GM12878 (cell line): ENCODE measurements at regions not wholly inside any gene's neighbourhood (a gene's known extent, or its start where the extent isn't known, plus 50 kb on each side); places are given as distances from the start of the nearest gene placed in this dataset.

Experiments
- ATAC-seq: fragments of 200-7000 bp; cut with Tn5 transposase; 3 replicates; pipeline ENCODE4 v1.9.1; 2020; ENCODE audit warnings: mild to moderate bottlenecking, moderate library complexity
- BruUV-seq: library from RNA; stranded (reverse); fragments of 400-500 nt; replicated peaks from 2 replicates; lab custom pipeline; 2021; lab: Mats Ljungman, UMichigan
- CTCF ChIA-PET: fragments of 300-600 bp; sonication (Branson Sonifier 250); formaldehyde crosslinking; extraction: SDS; loops from one replicate; lab custom pipeline; 2021; ENCODE audit warnings: inconsistent platforms; lab: Yijun Ruan, JAX
- POLR2A ChIA-PET: fragments of 350-600 bp; formaldehyde crosslinking; extraction: SDS; loops from one replicate; lab custom pipeline; 2021; ENCODE audit warnings: inconsistent platforms; lab: Charles Lee
- RAD21 ChIA-PET: fragments of 300-600 bp; sonication (Branson Sonifier 250); formaldehyde crosslinking; loops from one replicate; lab custom pipeline; 2023; ENCODE audit warnings: antibody characterized with exemption; ENCODE audit not compliant: unreplicated experiment; lab: Charles Lee
- SMC1A ChIA-PET: fragments of 300-600 bp; sonication (Branson Sonifier 250); formaldehyde crosslinking; loops from one replicate; lab custom pipeline; 2023; ENCODE audit not compliant: unreplicated experiment, uncharacterized antibody; lab: Charles Lee
- DNase-seq: peaks from one replicate; pipeline ENCODE4 v3.0.0-alpha.2; 2011; ENCODE audit warnings: low read depth, low spot score
- FAIRE-seq: peaks from 3 replicates; lab custom pipeline; 2011; peaks lifted over from hg19 to GRCh38; lab: Jason Lieb, UNC
- H2AFZ ChIP-seq: 2 replicates; pipeline ENCODE4 v1.6.0; 2011; ENCODE audit warnings: low read depth, low read length, control low read depth; ENCODE audit not compliant: control insufficient read depth
- H3K27ac ChIP-seq: 2 replicates; pipeline ENCODE4 v1.5.1; 2011; ENCODE audit warnings: control low read depth; ENCODE audit not compliant: control insufficient read depth, insufficient read depth
- H3K27me3 ChIP-seq, 2 experiments: replicated peaks in 1 of 2; 2 replicates each; pipeline versions ENCODE4 v1.6.0 to v1.6.1; 2011; ENCODE audit warnings: low read length in 1 of 2; ENCODE audit not compliant: control insufficient read depth in 2 of 2, insufficient read depth in 2 of 2
- H3K36me3 ChIP-seq, 2 experiments: 2 replicates each; pipeline ENCODE4 v1.5.1; 2011; ENCODE audit warnings: low read length in 1 of 2; ENCODE audit not compliant: control insufficient read depth in 2 of 2, insufficient read depth in 2 of 2
- H3K4me1 ChIP-seq: 2 replicates; pipeline ENCODE4 v1.6.1; 2011; ENCODE audit warnings: mild to moderate bottlenecking, low read length, moderate library complexity, mixed read lengths; ENCODE audit not compliant: control insufficient read depth, insufficient read depth
- H3K4me2 ChIP-seq: 2 replicates; pipeline ENCODE4 v1.6.0; 2011; ENCODE audit warnings: control low read depth; ENCODE audit not compliant: control insufficient read depth, insufficient read depth
- H3K4me3 ChIP-seq: fragments of 200-600 bp; sonication (generic); 2 replicates; pipeline ENCODE4 v1.5.1; 2016
- H3K79me2 ChIP-seq: 2 replicates; pipeline ENCODE4 v1.6.0; 2011; ENCODE audit warnings: low read length; ENCODE audit not compliant: control insufficient read depth, insufficient read depth
- H3K9ac ChIP-seq: 2 replicates; pipeline ENCODE4 v1.8.0; 2011; ENCODE audit warnings: low read length, control low read depth, mixed read lengths; ENCODE audit not compliant: control insufficient read depth, insufficient read depth
- H3K9me3 ChIP-seq: replicated peaks from 3 replicates; pipeline ENCODE4 v1.5.1; 2011; ENCODE audit warnings: mild to moderate bottlenecking, low read length; ENCODE audit not compliant: control insufficient read depth, insufficient read depth
- H4K20me1 ChIP-seq: 2 replicates; pipeline ENCODE4 v1.6.0; 2011; ENCODE audit not compliant: control insufficient read depth, insufficient read depth
- CTCF ChIP-seq, 3 experiments: IDR thresholded peaks in 2 of 3; conservative IDR thresholded peaks in 1 of 3; 2 replicates each; pipeline ENCODE4 v1.5.1; 2011; ENCODE audit warnings: low read depth in 3 of 3, low read length in 3 of 3, mild to moderate bottlenecking in 3 of 3, control low read depth in 2 of 3, moderate library complexity in 2 of 3, inconsistent platforms in 1 of 3, mixed read lengths in 1 of 3; ENCODE audit not compliant: control insufficient read depth in 2 of 3, insufficient read depth in 1 of 3; ENCODE audit errors: extremely low read depth in 1 of 3
- E2F4 ChIP-seq: IDR thresholded peaks from 2 replicates; pipeline ENCODE4 v1.6.1; 2012; ENCODE audit warnings: low read depth, low read length, improper control_type of control experiment
- MLLT1 ChIP-seq: fragments of 450-650 bp; IDR thresholded peaks from 2 replicates; pipeline ENCODE4 v1.6.1; 2016; ENCODE audit warnings: mild to moderate bottlenecking
- NBN ChIP-seq: fragments of 450-650 bp; IDR thresholded peaks from 2 replicates; pipeline ENCODE4 v1.6.1; 2016
- PAX5 ChIP-seq: IDR thresholded peaks from 2 replicates; pipeline ENCODE4 v1.6.1; 2011; ENCODE audit warnings: low read depth, low read length, borderline replicate concordance
- PAX8 ChIP-seq: fragments of 450-650 bp; IDR thresholded peaks from 2 replicates; pipeline ENCODE4 v1.6.1; 2017; ENCODE audit warnings: mild to moderate bottlenecking, moderate library complexity
- PBX3 ChIP-seq: IDR thresholded peaks from 2 replicates; pipeline ENCODE4 v1.6.1; 2011; ENCODE audit warnings: mild to moderate bottlenecking, low read depth, low read length, moderate library complexity; ENCODE audit not compliant: insufficient replicate concordance
- SIN3A ChIP-seq: IDR thresholded peaks from 2 replicates; pipeline ENCODE4 v1.6.1; 2012; ENCODE audit warnings: low read depth, low read length, improper control_type of control experiment
- SREBF1 ChIP-seq: IDR thresholded peaks from 2 replicates; pipeline ENCODE4 v1.6.1; 2012; ENCODE audit warnings: mild to moderate bottlenecking, low read length
- SRF ChIP-seq, 2 experiments: IDR thresholded peaks; 2 replicates each; pipeline ENCODE4 v1.6.1; 2011; ENCODE audit warnings: low read depth in 2 of 2, low read length in 2 of 2, mild to moderate bottlenecking in 1 of 2, moderate library complexity in 1 of 2
- WGBS: methylation state at CpG from one replicate; pipeline ENCODE4 v1.1.6; 2016; ENCODE audit warnings: low lambda C conversion rate; ENCODE audit not compliant: insufficient replicate concordance, insufficient coverage; ENCODE audit errors: missing lambda C conversion rate; 5-methylcytosine and 5-hydroxymethylcytosine counted together
- in situ Hi-C: fragments of 300-500 bp; cut with MboI; formaldehyde crosslinking; loops from 9 replicates; pipeline ENCODE4 v1.14.3; 2018; ENCODE audit warnings: mixed read lengths
- intact Hi-C: fragments of 100-400 bp; cut with micrococcal nuclease; formaldehyde crosslinking; loops from one replicate; pipeline ENCODE4 v1.14.2; 2022; ENCODE audit not compliant: unreplicated experiment
- TF ChIP-seq, protein P1 (sequence below): fragments of 150-350 bp; IDR thresholded peaks from 2 replicates; pipeline ENCODE4 v1.6.1; 2014; ENCODE audit warnings: mild to moderate bottlenecking, low read depth, low read length

DNA sequence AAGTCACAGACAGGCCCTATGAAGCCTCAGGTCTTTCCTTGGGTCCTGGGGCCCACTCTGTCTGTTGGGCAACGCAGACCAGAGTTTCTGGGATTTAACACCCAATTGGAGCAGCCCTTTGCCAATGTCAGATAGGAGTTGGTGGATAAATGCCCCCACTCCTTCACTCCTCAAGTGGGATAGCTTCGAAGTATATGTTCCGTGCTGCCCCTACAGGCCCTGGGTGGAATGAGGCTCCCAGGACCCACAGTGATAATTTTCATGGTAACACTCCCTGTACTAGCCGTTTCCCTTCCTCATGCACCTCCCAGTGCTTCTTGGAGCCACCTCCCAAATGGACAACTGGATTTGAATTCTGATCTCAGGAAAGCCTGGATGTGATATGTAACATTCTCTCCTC lies 145.4 kb downstream of the FOXA2 start:
- no peak overlapping the region for H3K9ac ChIP-seq
- ChIA-PET CTCF (no interaction called here), RAD21 (no interaction called here), POLR2A (no interaction called here), SMC1A (no interaction called here)
- in situ Hi-C loops = no loop called here
- H3K27me3 ChIP-seq = no peaks in the 10 kb centered on the region; a peak in 1 of 4 replicates
- no peak overlapping the region for H2AFZ ChIP-seq
- no peak overlapping the region for H3K4me3 ChIP-seq
- TF ChIP-seq E2F4 (no peak), CTCF (IDR thresholded peaks at IDR 0.05 in 2 of 3, conservative IDR thresholded peaks at IDR 0.05 in 1 of 3; ENCODE audit: control insufficient read depth in 2 of 3, extremely low read depth in 1 of 3, insufficient read depth in 1 of 3, low read depth in 3 of 3, low read length in 3 of 3) (peak; percentile 11 to 27 (median 27); a peak in 3 of 6 replicates)
- no peak overlapping the region for H3K4me2 ChIP-seq
- no peaks in the 10 kb centered on the region for H3K9me3 ChIP-seq
- H3K79me2 ChIP-seq = no peaks in the 10 kb centered on the region
- no TSS peak for BruUV-seq
- DNase-seq = no peak
- 26% methylated on average over 4 of the region's 4 CpGs for WGBS
- no peak for FAIRE-seq
- no peaks in the 10 kb centered on the region for H3K4me1 ChIP-seq
- peak; percentile 66 for ATAC-seq
- no peak overlapping the region for H3K27ac ChIP-seq
- no peaks in the 10 kb centered on the region for H4K20me1 ChIP-seq
- H3K36me3 ChIP-seq = no peaks in the 10 kb centered on the region
- intact Hi-C loops = no loop called here

- Histone ChIP-seq H3K36me3 (no peaks in the 10 kb centered on the region), H3K4me1 (no peaks in the 10 kb centered on the region), H3K79me2 (no peaks in the 10 kb centered on the region), H2AFZ (no peak overlapping the region), H3K4me2 (no peak overlapping the region), H3K9ac (no peak overlapping the region), H3K4me3 (no peak overlapping the region), H4K20me1 (no peaks in the 10 kb centered on the region), H3K27ac (no peak overlapping the region), H3K9me3 (no peaks in the 10 kb centered on the region), H3K27me3 (no peaks in the 10 kb centered on the region; a peak in 1 of 4 replicates)
- FAIRE-seq = no peak
- ChIA-PET CTCF (interaction anchor here (1.0 kb wide), 1 partner anchor 254 kb away, joined by 3 read pairs; no protein-coding TSS in a partner anchor), POLR2A (no interaction called here), SMC1A (no interaction called here), RAD21 (no interaction called here)
- in situ Hi-C loops = no loop called here
- 16% methylated on average over 6 of the region's 6 CpGs for WGBS
- BruUV-seq = no TSS peak
- intact Hi-C loops = no loop called here
- no peak for DNase-seq
- ATAC-seq = no peak
- TF ChIP-seq MLLT1 = no peak
- TF ChIP-seq NBN = no peak
- TF ChIP-seq, protein P1, sequence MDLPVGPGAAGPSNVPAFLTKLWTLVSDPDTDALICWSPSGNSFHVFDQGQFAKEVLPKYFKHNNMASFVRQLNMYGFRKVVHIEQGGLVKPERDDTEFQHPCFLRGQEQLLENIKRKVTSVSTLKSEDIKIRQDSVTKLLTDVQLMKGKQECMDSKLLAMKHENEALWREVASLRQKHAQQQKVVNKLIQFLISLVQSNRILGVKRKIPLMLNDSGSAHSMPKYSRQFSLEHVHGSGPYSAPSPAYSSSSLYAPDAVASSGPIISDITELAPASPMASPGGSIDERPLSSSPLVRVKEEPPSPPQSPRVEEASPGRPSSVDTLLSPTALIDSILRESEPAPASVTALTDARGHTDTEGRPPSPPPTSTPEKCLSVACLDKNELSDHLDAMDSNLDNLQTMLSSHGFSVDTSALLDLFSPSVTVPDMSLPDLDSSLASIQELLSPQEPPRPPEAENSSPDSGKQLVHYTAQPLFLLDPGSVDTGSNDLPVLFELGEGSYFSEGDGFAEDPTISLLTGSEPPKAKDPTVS = no peak
- TF ChIP-seq PAX8 = no peak
- TF ChIP-seq SREBF1 = no peak
- no peak for TF ChIP-seq SRF (IDR thresholded peaks at IDR 0.05; ENCODE audit: low read depth in 2 of 2, low read length in 2 of 2)
- TF ChIP-seq SIN3A = no peak
- no peak for TF ChIP-seq PBX3
- no peak for TF ChIP-seq PAX5
These were observed 146.0 kb downstream of the FOXA2 start for GRCh38 chr20:22438346-22438745.
